EH (cell line): ENCODE measurements at regions not wholly inside any gene's neighbourhood (a gene's known extent, or its start where the extent isn't known, plus 50 kb on each side); places are given as distances from the start of the nearest gene placed in this dataset.
A peak's percentile ranks its signal among the peaks of the same experiment; 100 is the strongest.

Experiments
- DNase-seq: peaks from one replicate; pipeline ENCODE4 v3.0.0-alpha.2; 2015; ENCODE audit warnings: low read depth

GRCh38 chr11:109862835-109863234 lies 230.4 kb upstream of the ZC3H12C start:
- DNase-seq: no peak

- peak; percentile 22 for DNase-seq
Measured at GRCh38 chr11:109864151-109864661, 229.0 kb upstream of the ZC3H12C start.

DNA sequence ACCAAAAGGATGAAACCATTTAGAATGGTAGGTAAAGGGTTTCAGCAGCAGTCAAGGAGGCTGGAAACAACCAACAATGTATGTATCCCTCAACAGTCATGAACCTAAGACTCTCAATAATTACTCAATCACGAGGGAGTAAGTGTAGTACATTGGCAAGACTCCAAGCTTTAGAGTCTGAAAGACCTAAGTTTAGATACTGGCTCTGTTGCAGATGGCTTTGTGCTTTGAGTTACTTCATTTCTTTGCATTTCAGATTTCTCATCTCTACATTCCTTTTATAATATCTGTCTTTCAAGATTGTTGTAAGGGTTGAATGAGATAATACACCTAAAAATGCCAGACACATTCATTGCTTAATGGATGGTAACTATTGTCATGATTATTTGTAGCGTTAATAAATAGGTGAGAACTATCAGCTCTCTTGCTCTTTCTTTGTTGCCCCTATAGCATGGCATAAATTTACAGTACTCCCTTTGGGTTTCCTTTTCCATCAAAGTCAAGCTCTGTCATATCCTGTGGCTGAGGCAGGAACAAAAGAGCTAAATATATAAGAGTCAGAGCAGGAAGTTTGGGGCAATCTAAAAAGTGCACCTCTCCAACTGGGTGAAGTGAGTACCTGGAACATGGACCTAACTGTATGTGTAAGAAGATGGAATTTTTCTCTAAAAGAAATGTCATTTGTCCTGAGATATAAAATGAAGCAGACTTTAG lies 228.2 kb upstream of the ZC3H12C start:
- DNase-seq: peak; percentile 16

GRCh38 chr11:109865548-109866186 lies 227.5 kb upstream of the ZC3H12C start:
- DNase-seq: no peak

DNA sequence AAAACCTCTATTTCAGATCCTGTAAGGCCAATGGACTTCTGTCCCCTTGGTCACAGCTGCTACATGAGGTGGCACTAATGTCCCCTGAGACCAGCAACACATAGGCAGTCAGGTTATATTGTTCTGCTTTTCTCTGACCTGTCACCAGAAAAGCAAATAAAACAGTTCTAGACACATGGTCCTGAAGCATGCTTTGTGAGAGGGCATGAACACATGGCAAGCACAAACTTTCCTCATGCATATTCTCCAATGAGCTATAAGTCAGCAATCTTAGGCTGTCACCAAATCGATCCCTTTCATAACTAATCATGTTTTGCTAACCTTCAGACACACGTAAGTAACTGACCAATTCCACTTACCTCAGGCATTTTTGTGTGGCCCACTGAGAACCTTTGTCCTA lies 225.4 kb upstream of the ZC3H12C start:
- DNase-seq: no peak

DNA sequence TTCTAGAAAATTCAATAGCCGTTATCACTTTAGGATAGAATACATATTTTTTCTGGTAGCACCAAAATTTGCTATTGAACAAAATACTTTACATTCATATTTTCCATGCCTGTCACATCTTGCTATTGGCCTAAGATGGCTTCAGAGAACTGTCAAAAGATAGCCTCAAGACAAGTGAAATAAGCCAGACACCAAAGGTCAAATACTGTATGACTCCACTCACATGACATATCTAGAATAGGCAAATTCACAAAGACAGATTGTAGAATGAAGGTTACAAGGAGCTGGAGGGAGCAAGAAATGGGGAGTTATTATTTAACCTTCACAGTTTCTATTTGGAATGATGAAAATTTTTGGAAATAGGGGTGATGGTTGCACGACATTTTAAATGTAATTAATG lies 223.7 kb upstream of the ZC3H12C start:
- DNase-seq: no peak

- DNase-seq: no peak
Measured at GRCh38 chr11:109870297-109870696, 222.9 kb upstream of the ZC3H12C start.

GRCh38 chr11:109877043-109877442 lies 216.1 kb upstream of the ZC3H12C start:
- DNase-seq: no peak

- DNase-seq: no peak
Measured at GRCh38 chr11:109884501-109884900, 208.7 kb upstream of the ZC3H12C start.

DNA sequence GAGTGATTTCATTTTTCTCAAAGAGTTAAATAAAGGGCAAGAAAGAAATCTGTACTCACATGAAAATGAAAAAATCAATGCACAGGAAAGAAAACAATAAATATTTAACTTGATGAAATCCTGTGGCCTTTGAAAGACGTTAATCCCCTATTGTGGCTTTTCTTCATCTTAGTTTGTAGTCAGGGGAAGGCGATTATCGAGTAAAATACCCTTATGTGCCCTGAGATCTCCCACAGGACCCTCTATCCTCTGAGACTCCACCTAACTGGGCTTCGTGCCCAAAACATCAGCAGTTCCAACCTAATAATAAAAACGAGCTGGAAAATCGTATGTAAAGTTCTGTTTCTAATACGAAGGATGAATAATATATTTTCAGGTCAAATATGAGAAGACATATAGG lies 208.2 kb upstream of the ZC3H12C start:
- DNase-seq: no peak

DNA sequence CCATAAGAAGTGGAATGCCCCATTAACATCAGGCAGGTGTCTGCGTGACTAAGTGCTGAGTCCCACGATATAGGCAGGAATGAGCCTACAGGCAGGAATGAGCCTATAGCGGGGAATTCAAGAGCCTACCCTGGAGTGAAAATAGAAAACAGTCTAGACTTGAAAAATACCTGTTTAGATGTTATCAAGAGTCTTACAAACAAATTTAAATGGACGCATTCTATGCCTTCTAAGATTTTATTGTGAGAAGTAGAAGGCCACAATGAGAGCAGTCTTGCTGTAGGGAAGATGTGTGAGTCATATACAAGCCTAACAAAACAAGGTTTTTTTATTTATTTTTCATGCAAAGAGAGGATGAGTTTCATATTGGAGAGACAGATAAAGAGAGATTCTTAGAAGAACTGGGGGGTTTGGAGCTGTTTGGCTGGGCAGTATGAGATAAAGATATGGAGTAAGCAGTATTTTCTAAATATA lies 200.8 kb upstream of the ZC3H12C start:
- no peak for DNase-seq

GRCh38 chr11:109894242-109894641 lies 198.9 kb upstream of the ZC3H12C start:
- no peak for DNase-seq

DNA sequence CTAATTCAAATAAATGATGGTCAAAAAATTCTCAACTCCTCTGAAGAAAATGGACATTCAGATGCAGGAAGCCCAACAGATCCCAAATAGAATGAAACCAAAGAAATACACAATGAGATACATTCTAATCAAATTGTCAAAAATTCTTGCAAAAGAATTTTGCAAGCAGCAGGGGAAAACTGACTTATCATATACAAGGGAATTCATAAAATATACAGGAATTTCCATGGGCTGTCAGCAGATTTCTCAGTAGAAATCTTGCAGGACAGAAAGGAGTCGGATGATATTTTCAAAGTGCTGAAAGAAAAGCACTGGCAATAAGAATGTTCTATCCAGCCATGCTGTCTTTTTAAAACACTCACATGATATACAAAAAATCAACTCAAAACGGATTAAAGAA lies 194.6 kb upstream of the ZC3H12C start:
- DNase-seq: no peak

DNA sequence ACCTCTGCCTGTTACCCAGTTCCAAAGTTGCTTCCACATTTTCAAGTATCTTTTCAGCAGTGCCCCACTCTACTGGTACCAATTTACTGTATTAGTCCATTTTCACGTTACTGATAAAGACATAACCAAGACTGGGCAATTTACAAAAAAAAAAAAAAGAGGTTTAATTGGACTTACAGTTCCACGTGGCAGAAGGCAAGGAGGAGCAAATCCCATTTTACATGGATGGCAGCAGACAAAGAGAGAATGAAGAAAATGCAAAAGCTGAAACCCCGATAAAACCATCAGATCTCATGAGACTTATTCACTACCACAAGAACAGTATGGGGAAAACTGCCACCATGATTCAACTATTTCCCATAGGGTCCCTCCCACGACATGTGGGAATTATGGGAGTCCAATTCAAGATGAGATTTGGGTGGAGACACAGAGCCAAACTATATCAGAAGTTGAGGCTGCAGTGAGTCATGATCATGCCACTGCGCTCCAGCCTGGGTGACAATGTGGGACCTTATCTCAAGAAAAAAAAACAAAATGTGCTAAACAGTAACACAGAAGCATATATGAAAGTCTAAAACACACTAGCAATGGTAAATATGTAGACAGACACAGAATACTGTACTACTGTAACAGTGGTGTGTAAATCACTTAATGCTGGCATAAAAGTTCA lies 190.3 kb upstream of the ZC3H12C start:
- no peak for DNase-seq

GRCh38 chr11:109911488-109911887 lies 181.7 kb upstream of the ZC3H12C start:
- no peak for DNase-seq

- no peak for DNase-seq
Measured at GRCh38 chr11:109914038-109914437, 179.2 kb upstream of the ZC3H12C start.

- peak; percentile 20 for DNase-seq
Measured at GRCh38 chr11:109914809-109915653, 178.2 kb upstream of the ZC3H12C start.

- no peak for DNase-seq
Measured at GRCh38 chr11:109926941-109927340, 166.3 kb upstream of the ZC3H12C start.

- DNase-seq: no peak
Measured at GRCh38 chr11:109929308-109929707, 163.9 kb upstream of the ZC3H12C start.

DNA sequence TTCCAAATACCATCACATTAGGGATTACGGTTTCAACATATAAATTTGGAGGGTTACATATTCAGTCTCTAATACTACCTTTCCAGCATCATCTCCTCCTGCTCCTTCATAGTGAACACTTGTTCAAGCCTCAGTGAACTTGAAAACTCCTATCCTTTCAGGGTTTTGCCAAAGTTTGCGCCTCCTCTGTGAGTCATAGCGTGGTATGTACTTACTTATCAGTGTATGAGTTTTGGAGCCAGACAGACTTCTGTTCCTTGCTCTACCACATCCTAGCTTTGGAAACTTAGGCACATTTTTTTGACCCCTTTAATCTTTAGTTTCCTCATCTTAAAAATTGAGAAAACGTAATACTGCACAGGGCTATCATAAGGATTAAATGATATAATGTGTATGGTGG lies 160.1 kb upstream of the ZC3H12C start:
- DNase-seq: no peak

DNA sequence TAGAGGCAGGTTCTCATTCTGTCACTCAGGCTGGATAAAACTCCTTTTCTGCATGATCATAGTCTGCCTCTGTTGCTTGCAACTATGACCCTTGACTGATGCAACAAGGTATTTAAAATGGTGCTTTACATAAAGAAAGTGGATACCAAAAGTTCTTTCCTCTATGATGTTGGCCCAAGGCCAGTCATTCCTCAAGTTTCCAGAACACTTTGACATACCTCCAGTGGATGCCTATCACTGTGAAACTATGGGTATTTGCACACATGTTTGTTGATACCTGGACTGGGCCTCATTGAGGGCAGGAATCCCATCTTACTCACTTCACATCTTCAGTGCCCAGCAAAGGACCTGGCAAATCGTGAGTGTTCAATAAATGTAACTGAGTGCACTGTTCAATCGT lies 159.0 kb upstream of the ZC3H12C start:
- no peak for DNase-seq

DNA sequence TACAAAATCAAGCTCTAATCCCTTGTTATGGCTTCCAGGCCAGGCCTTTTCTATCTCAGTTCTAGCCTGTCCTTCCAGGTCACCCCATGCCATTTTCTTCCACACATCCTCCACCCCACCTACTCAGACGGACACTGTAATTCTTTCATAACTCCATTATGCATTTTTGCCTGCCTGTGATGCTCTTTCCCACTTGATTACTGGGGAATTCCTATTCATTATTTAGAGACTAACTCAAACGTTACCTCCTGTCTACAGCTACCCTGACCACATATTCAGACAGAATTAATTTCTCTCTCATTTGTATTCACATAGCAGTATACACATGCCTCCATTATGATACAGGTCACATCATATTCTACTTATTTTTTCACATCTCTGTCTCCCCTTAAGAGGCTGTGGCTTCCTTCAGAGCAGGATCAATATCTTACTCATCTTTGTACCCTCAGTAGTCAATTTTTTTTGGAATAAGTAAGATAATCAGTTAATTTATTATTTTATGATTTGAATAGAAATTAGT lies 156.5 kb upstream of the ZC3H12C start:
- DNase-seq: no peak
